ENCODE measurements at regions not wholly inside any gene's neighbourhood (a gene's known extent, or its start where the extent isn't known, plus 50 kb on each side); places are given as distances from the start of the nearest gene placed in this dataset.

- no peaks in the 10 kb centered on the region for H3K27me3 Mint-ChIP-seq
- DNase-seq (no peak), ATAC-seq (ENCODE audit: low read depth) (no peak)
- H3K36me3 Mint-ChIP-seq (ENCODE audit: low read depth) = no peaks in the 10 kb centered on the region
- H3K4me3 Mint-ChIP-seq = no peak overlapping the region
- H3K9me3 Mint-ChIP-seq = peaks cover 12% of the 10 kb centered on the region
- ChIA-PET POLR2A (no interaction called here), CTCF (no interaction called here)
- TF ChIP-seq CTCF (IDR thresholded peaks at IDR 0.05) = no peak
- intact Hi-C loops (cut with micrococcal nuclease) = no loop called here
- H3K27ac Mint-ChIP-seq = no peak overlapping the region
- no peaks in the 10 kb centered on the region for H3K4me1 Mint-ChIP-seq
Observed at GRCh38 chr5:13569090-13569715, 375.3 kb downstream of the DNAH5 start.

- no peaks in the 10 kb centered on the region for H3K27me3 Mint-ChIP-seq
- H3K27ac Mint-ChIP-seq = no peak overlapping the region
- no peaks in the 10 kb centered on the region for H3K4me1 Mint-ChIP-seq
- ChIA-PET CTCF (no interaction called here), POLR2A (no interaction called here)
- ATAC-seq (ENCODE audit: low read depth) (no peak), DNase-seq (no peak)
- H3K9me3 Mint-ChIP-seq = peaks cover 8% of the 10 kb centered on the region
- no peak overlapping the region for H3K4me3 Mint-ChIP-seq
- intact Hi-C loops (cut with micrococcal nuclease) = no loop called here
- H3K36me3 Mint-ChIP-seq (ENCODE audit: low read depth) = no peaks in the 10 kb centered on the region
- no peak for TF ChIP-seq CTCF (IDR thresholded peaks at IDR 0.05)
Observed at GRCh38 chr5:13567819-13568218, 376.7 kb downstream of the DNAH5 start.

GRCh38 chr5:13566871-13567339 lies 377.6 kb downstream of the DNAH5 start:
- Mint-ChIP-seq H3K27me3 (no peaks in the 10 kb centered on the region), H3K27ac (no peak overlapping the region), H3K36me3 (ENCODE audit: low read depth) (no peaks in the 10 kb centered on the region), H3K4me3 (no peak overlapping the region), H3K4me1 (no peaks in the 10 kb centered on the region), H3K9me3 (peaks cover 7% of the 10 kb centered on the region)
- TF ChIP-seq CTCF (IDR thresholded peaks at IDR 0.05) = no peak
- intact Hi-C loops (cut with micrococcal nuclease) = no loop called here
- no peak for ATAC-seq (ENCODE audit: low read depth)
- DNase-seq = no peak
- ChIA-PET CTCF (no interaction called here), POLR2A (no interaction called here)

GRCh38 chr5:13558408-13558807 lies 386.1 kb downstream of the DNAH5 start:
- ChIA-PET POLR2A (no interaction called here), CTCF (no interaction called here)
- Mint-ChIP-seq H3K27ac (no peak overlapping the region), H3K9me3 (peaks cover 4% of the 10 kb centered on the region), H3K4me3 (no peak overlapping the region), H3K36me3 (ENCODE audit: low read depth) (no peaks in the 10 kb centered on the region), H3K27me3 (no peaks in the 10 kb centered on the region), H3K4me1 (no peaks in the 10 kb centered on the region)
- DNase-seq = no peak
- no peak for TF ChIP-seq CTCF (IDR thresholded peaks at IDR 0.05)
- no peak for ATAC-seq (ENCODE audit: low read depth)
- intact Hi-C loops (cut with micrococcal nuclease) = no loop called here

- intact Hi-C loops (cut with micrococcal nuclease) = no loop called here
- POLR2A ChIA-PET = no interaction called here
- H3K9me3 Mint-ChIP-seq = no peaks in the 10 kb centered on the region
- H3K36me3 Mint-ChIP-seq (ENCODE audit: low read depth) = no peaks in the 10 kb centered on the region
- H3K27me3 Mint-ChIP-seq = no peaks in the 10 kb centered on the region
- CTCF ChIA-PET = no interaction called here
- no peak overlapping the region for H3K4me3 Mint-ChIP-seq
- DNase-seq (no peak), ATAC-seq (ENCODE audit: low read depth) (no peak)
- H3K4me1 Mint-ChIP-seq = no peaks in the 10 kb centered on the region
- TF ChIP-seq CTCF (IDR thresholded peaks at IDR 0.05) = no peak
- no peak overlapping the region for H3K27ac Mint-ChIP-seq
Observed at GRCh38 chr5:13553896-13554295, 390.6 kb downstream of the DNAH5 start.

All from activated B cell treated with CpG ODN at 0.5 μM for 24 hours (primary cell).